ENCODE measurements at regions not wholly inside any gene's neighbourhood (a gene's known extent, or its start where the extent isn't known, plus 50 kb on each side); places are given as distances from the start of the nearest gene placed in this dataset.
A peak's percentile ranks its signal among the peaks of the same experiment; 100 is the strongest.
"Not testable (repeated sequence)": the region's sequence is repeated elsewhere in the genome, so short reads cannot be mapped to it uniquely, and the experiment has no call there.

DNA sequence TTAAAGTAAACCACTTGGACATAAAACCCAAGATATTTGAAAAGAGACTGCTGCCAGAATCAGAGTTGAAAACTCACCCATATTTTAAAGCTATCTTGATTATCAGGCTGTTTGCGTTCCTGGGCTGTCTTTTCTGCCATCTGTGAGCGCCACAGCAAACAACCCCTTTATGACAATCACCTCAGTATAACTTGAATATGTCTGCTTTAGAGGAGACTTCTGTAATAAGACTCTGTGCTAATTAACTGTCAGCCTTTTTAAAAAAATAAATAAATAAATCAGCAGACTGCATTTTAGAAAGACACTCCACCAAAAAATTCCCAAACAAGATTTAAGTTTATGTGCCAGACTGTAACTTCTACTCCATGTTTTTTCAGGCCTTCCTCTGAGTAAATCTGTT, 375.7 kb upstream of the CCNH start:
- Mint-ChIP-seq H3K4me3 (no peak overlapping the region), H3K4me1 (ENCODE audit: low read depth) (no peaks in the 10 kb centered on the region), H3K36me3 (ENCODE audit: low read depth) (no peaks in the 10 kb centered on the region), H3K9me3 (no peaks in the 10 kb centered on the region), H3K27me3 (ENCODE audit: low read depth) (peaks cover 2% of the 10 kb centered on the region), H3K27ac (no peak overlapping the region)
- no peak for DNase-seq (ENCODE audit: low spot score)

DNA sequence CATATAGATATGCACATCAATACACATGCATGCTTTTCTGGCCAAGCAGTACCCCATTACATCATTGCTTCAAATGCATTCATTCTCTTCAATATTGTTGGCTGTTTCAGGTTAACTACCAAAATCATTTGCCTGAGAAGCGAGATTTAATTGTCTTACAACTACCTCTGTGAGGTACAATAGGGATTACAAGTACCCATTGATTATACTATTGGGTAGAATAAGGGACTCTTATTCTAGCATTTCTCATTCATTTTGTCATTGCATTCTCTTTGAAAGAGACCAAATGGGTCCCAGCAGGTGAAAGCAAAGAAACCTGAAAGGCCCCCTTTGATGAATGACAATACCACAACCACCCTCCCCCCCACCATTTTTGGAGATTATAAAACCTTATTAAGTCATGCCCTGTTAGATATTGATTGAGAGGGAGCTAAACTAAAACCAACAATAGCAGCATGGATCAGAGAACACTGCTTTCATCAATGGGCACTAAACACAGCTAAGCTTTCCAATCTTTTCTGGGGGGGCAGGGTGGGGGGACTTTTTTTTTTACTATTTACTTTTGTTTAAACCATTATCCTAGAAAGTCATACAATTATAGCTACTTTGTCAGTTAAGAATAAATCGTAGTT, 375.0 kb upstream of the CCNH start:
- H3K27me3 Mint-ChIP-seq (ENCODE audit: low read depth): peaks cover 5% of the 10 kb centered on the region
- no peaks in the 10 kb centered on the region for H3K9me3 Mint-ChIP-seq

DNA sequence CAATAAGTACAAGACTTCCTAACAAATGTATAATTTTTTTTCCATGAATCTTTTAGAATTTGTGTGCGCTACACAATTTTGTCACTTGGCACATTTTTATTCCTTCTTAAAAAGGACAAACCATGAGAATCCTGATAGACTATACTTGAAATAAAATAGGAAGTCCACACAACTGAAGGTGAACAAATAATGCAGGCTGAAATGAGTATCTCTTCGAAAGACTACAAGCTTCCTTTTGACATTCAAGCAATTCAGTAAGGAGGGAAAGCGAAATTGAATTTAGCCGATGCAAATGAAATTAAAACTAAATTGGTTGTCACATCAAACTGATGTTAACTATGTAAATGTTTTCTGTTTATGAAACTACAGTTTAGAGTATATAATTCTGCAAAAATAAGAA, 374.4 kb upstream of the CCNH start:
- Mint-ChIP-seq H3K36me3 (ENCODE audit: low read depth) (no peaks in the 10 kb centered on the region), H3K27ac (no peak overlapping the region), H3K4me3 (no peak overlapping the region), H3K27me3 (ENCODE audit: low read depth) (peaks cover 7% of the 10 kb centered on the region), H3K4me1 (ENCODE audit: low read depth) (no peaks in the 10 kb centered on the region), H3K9me3 (no peaks in the 10 kb centered on the region)
- no peak for DNase-seq (ENCODE audit: low spot score)

More for the DNA sequence above, 375.0 kb upstream of the CCNH start:
- Mint-ChIP-seq H3K4me3 (no peak overlapping the region), H3K4me1 (ENCODE audit: low read depth) (no peaks in the 10 kb centered on the region), H3K36me3 (ENCODE audit: low read depth) (no peaks in the 10 kb centered on the region), H3K27ac (no peak overlapping the region)
- no peak for DNase-seq (ENCODE audit: low spot score)

DNA sequence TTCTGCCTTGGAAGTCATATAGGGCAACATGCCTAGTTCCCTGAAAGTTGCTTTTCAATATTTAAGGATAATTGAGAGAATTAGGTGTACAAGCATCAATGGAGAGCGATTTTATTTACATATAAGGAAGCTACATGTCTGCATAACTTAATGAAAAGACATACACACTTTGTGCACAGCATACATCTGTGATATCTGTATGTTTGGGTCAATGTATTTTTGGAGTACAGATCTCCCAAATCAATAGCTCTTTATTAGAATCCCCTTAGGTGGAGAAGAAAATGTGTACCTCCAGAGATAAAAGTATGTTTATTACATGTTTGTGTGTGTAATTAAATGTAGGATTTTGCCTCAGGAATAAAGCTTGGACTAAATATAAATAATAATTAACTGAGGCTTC, 373.7 kb upstream of the CCNH start:
- Mint-ChIP-seq H3K4me1 (ENCODE audit: low read depth) (no peaks in the 10 kb centered on the region), H3K9me3 (no peaks in the 10 kb centered on the region), H3K4me3 (no peak overlapping the region), H3K27ac (no peak overlapping the region), H3K36me3 (ENCODE audit: low read depth) (no peaks in the 10 kb centered on the region), H3K27me3 (ENCODE audit: low read depth) (peaks cover 10% of the 10 kb centered on the region)
- DNase-seq (ENCODE audit: low spot score): no peak

DNA sequence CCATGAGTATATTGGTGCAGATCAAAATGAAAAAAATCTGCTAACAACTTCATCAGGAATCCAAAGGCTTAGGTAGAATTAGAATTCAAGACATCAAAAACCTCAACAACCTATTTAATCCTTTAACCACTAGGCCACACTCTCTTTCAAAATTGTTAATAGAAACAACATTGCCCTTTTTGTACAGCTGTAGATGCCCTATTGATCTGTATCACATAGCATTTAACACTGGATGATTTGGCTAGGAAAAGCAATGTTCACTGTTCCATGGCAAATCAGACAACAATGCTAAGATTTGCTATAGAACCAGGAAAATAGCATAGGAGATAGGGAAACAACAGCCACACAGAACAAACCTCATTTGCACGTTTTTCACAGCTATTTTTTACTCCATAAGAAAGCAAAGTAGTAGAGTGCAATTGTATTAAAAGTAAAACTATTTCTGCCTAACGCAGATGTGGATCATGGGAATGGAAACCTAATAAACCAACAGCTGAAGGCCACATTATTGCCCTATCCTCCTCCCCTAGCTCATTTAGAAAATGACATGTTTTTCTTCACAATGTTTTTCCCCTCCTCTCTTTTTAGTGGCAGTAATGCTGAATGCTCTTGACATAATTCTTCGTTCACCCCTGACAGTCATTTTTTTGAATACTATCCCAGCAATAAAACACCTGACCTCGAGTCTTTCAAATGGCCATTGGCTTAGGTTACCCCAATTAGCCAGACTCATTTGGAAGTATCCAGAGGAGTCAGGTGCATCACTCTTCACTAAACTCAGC, 373.0 kb upstream of the CCNH start:
- Mint-ChIP-seq H3K27ac (no peak overlapping the region), H3K4me1 (ENCODE audit: low read depth) (no peaks in the 10 kb centered on the region), H3K36me3 (ENCODE audit: low read depth) (no peaks in the 10 kb centered on the region), H3K4me3 (no peak overlapping the region), H3K9me3 (no peaks in the 10 kb centered on the region), H3K27me3 (ENCODE audit: low read depth) (peaks cover 12% of the 10 kb centered on the region)
- no peak for DNase-seq (ENCODE audit: low spot score)

DNA sequence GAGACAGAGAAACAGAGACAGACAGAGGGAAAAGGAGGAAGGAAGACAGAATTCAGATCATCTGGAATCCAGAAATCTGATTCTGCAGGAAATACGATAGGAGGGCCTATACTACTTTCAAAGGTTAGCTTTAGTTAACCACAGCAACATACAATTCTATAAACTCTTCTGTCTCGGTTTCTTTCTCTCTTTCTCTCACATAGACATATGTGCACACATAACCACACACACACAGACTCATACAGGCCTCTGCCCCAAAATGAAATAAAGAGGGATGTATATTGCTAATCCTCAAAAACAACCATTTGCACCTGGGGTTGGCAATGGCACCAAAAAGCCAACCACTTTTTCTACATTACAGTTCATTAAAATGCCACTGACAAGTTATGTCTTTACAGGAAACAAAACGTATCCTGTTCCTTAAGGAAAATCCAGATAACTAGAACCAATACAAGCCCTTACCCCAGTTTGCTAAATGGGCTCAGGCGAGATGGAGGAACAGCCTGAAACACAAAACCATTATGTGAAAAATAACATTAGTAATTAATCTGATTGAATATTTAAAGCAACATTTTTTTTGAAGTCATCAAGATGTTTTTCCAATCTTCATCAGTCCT, 372.3 kb upstream of the CCNH start:
- Mint-ChIP-seq H3K9me3 (no peaks in the 10 kb centered on the region), H3K4me1 (ENCODE audit: low read depth) (no peaks in the 10 kb centered on the region), H3K27me3 (ENCODE audit: low read depth) (peaks cover 15% of the 10 kb centered on the region), H3K36me3 (ENCODE audit: low read depth) (no peaks in the 10 kb centered on the region), H3K4me3 (no peak overlapping the region), H3K27ac (no peak overlapping the region)
- DNase-seq (ENCODE audit: low spot score): no peak

DNA sequence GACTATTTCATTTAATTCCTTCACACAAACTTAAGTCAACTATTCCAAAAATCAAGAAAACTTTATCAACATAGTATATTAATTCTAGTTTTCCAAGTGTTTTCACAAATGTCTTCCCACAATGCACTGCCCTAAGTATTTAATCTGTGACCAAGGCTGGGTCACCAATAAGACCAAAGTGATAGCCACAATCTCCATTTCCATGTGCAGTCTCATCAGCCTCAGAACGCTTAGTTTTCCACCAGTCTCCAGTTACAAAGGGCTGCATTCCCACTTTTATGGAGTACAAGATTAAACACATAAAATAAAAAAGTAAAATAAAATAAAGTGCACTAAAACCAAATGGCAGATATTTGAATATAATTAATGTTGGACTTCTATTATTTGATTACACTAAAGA, 371.6 kb upstream of the CCNH start:
- no peak for DNase-seq (ENCODE audit: low spot score)
- Mint-ChIP-seq H3K4me1 (ENCODE audit: low read depth) (no peaks in the 10 kb centered on the region), H3K27me3 (ENCODE audit: low read depth) (peaks cover 15% of the 10 kb centered on the region), H3K4me3 (no peak overlapping the region), H3K36me3 (ENCODE audit: low read depth) (no peaks in the 10 kb centered on the region), H3K9me3 (no peaks in the 10 kb centered on the region), H3K27ac (no peak overlapping the region)

DNA sequence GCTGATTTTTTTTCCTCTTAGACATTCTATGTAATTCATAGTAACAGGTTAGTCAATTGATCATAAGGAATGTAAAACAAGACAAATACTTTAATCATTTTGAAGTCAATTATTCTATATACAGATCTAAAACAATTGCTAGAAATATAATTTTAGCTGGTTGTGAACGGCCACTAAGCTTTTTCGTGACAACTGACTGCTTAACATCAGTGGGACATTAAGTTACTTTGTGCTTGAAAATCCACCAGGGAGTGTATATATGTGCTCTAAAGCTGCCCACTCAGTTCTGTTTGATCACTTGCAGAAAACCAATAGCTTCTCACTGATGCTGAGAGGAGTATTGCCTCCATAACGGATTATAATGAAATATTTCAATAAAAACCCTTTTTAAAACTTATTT, 370.2 kb upstream of the CCNH start:
- DNase-seq (ENCODE audit: low spot score): no peak
- no peaks in the 10 kb centered on the region for H3K4me1 Mint-ChIP-seq (ENCODE audit: low read depth)
- H3K9me3 Mint-ChIP-seq: no peaks in the 10 kb centered on the region

DNA sequence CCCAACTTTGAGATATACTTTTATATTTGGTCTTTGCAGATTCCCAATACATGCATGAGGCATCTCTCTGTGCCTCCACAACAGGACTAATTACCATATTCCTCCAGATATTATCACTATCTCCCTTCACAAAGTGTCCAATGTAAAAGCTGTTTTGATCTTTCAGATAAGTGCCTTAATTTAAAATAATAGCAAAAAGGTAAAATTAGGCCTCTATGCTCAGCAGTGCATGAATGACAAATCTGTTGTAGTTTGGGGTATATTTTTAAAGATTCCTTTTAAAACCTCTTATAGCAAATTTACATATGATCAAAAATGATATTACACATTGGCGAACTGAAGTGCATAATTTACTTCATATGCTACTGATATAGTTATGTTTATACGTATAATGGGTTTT, 369.2 kb upstream of the CCNH start:
- no peak for DNase-seq (ENCODE audit: low spot score)
- Mint-ChIP-seq H3K27ac (no peak overlapping the region), H3K9me3 (no peaks in the 10 kb centered on the region), H3K27me3 (ENCODE audit: low read depth) (peaks cover 15% of the 10 kb centered on the region), H3K4me1 (ENCODE audit: low read depth) (no peaks in the 10 kb centered on the region), H3K4me3 (no peak overlapping the region), H3K36me3 (ENCODE audit: low read depth) (no peaks in the 10 kb centered on the region)

More for the DNA sequence above, 370.2 kb upstream of the CCNH start:
- no peaks in the 10 kb centered on the region for H3K36me3 Mint-ChIP-seq (ENCODE audit: low read depth)
- H3K27ac Mint-ChIP-seq: no peak overlapping the region
- H3K27me3 Mint-ChIP-seq (ENCODE audit: low read depth): peaks cover 15% of the 10 kb centered on the region
- no peak overlapping the region for H3K4me3 Mint-ChIP-seq

DNA sequence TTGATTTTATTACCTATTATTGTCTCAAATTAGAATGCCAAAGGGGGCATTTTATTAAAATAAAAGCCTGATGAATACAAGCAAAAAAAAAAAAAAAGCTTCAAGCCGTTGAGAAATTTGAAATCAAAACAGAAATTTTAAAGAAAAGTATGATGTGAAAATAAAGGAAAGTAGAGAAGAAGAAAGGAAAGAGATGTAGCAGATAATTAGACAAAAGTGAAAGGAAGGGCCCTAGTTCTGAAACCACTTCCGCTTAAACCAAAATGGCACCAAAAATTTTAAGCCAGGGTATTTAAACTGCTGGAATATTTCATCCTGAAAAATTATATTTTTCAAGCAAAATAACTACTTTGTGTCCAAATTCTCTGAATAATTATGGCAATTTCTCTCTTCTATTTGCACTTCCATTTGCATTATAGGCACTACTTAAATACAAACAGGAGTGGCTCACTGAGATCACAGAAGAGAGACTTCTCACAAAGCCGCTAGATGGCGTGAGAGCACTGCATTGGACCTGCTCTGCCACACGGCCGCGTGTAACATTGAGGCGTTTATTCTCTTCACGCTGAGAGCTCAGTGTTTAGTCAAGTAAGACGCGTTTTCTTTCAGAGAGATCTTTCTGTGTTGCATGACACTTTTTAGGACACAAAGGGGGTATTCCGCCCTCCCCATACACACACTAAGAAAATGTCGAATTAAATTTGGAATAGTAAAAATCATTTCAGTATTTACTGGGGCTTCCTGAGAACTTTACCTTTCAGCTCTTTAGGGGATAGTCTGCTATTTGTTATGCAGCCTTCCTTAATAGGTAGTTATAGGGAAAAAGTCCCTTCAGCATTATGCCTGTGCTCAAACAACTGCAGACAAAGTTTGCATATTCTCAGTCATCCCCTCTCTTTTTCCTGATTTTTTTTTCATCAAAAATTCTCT, 368.4 kb upstream of the CCNH start:
- no peaks in the 10 kb centered on the region for H3K9me3 Mint-ChIP-seq

DNA sequence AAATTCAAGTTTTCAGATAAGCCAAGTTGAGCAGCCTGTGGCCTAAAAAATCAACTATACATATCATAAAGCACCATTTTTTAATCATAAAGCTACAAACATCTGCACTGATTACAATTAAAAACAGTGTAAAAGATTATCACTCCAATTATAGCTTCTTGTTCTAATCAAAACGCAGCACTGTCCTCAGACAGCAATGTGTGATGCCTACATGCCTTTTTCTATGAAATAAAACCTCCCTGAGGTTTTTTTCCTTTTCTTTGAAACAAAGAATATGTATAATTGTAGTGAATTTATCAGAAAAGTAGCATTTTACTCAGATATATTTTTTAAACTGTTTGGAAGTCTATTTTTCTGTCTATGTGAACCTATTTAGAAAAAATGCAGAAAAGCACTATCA, 366.1 kb upstream of the CCNH start:
- H3K9me3 Mint-ChIP-seq: no peaks in the 10 kb centered on the region
- H3K4me3 Mint-ChIP-seq: no peak overlapping the region
- H3K27me3 Mint-ChIP-seq (ENCODE audit: low read depth): peaks cover 13% of the 10 kb centered on the region
- DNase-seq (ENCODE audit: low spot score): no peak
- H3K27ac Mint-ChIP-seq: no peak overlapping the region
- no peaks in the 10 kb centered on the region for H3K4me1 Mint-ChIP-seq (ENCODE audit: low read depth)
- no peaks in the 10 kb centered on the region for H3K36me3 Mint-ChIP-seq (ENCODE audit: low read depth)

More for the DNA sequence above, 368.4 kb upstream of the CCNH start:
- Mint-ChIP-seq H3K36me3 (ENCODE audit: low read depth) (no peaks in the 10 kb centered on the region), H3K27ac (no peak overlapping the region), H3K27me3 (ENCODE audit: low read depth) (peaks cover 15% of the 10 kb centered on the region), H3K4me1 (ENCODE audit: low read depth) (no peaks in the 10 kb centered on the region), H3K4me3 (no peak overlapping the region)
- peak; percentile 58 for DNase-seq (ENCODE audit: low spot score)

DNA sequence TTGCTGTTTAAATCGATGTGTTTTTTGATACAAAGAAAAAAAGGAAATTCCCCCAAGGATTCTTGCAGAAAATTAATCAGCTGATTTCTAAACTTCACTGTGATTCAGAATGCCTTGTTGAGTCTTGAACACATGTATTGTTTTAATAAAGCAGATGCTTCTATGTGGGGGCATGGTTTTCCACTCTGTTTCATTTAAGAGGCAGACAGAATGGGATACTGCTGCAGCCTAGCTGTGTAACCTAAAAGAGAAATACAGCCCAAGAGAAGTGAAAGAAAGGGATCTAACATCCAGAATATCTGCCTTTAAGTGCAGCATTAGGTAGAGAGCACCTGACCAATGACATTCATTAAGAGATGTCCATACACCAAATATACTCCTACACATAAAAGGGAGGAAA, 365.1 kb upstream of the CCNH start:
- Mint-ChIP-seq H3K36me3 (ENCODE audit: low read depth) (no peaks in the 10 kb centered on the region), H3K9me3 (no peaks in the 10 kb centered on the region), H3K27me3 (ENCODE audit: low read depth) (peaks cover 12% of the 10 kb centered on the region), H3K4me3 (no peak overlapping the region), H3K27ac (no peak overlapping the region), H3K4me1 (ENCODE audit: low read depth) (no peaks in the 10 kb centered on the region)
- DNase-seq (ENCODE audit: low spot score): no peak

DNA sequence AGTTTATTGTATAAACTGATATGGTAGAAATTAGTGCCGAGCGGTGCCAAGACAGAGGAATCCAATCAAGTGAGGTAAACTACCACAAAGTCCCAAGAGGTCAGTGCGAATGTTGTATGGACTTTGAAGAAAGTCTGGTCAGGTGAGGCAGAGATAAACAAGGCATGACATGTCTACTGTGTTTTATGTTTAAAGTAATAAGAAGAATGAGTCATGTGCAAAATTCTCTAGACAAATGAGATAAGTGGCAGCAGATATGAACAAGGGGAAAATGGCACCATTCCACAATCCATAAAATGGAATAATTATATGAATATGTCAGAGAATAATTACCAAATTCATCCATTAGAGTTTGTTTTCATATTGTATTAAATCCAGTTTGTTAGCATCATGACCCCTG, 364.1 kb upstream of the CCNH start:
- Mint-ChIP-seq H3K27ac (no peak overlapping the region), H3K36me3 (ENCODE audit: low read depth) (no peaks in the 10 kb centered on the region), H3K4me3 (no peak overlapping the region), H3K4me1 (ENCODE audit: low read depth) (no peaks in the 10 kb centered on the region), H3K27me3 (ENCODE audit: low read depth) (peaks cover 8% of the 10 kb centered on the region), H3K9me3 (no peaks in the 10 kb centered on the region)
- DNase-seq (ENCODE audit: low spot score): no peak

DNA sequence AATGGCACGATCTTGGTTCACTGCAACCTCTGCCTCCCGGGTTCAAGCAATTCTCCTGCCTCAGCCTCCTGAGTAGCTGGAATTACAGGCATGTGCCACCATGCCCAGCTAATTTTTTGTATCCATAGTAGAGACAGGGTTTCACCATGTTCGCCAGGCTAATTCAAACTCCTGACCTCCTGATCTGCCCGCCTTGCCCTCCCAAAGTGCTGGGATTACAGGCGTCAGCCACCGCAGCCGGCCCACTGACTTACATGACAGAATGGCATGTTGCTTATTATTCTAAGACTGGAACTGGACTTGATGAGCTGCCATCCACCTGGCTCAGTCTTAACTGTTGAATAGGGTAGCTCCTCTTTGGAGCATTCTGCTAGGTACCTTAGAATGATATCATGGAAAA, 363.6 kb upstream of the CCNH start:
- not testable (repeated sequence) for H3K27me3 Mint-ChIP-seq (ENCODE audit: low read depth); H3K9me3 Mint-ChIP-seq; H3K4me1 Mint-ChIP-seq (ENCODE audit: low read depth); H3K27ac Mint-ChIP-seq; DNase-seq (ENCODE audit: low spot score); H3K4me3 Mint-ChIP-seq; H3K36me3 Mint-ChIP-seq (ENCODE audit: low read depth)

All from T-helper 2 cell treated with Interferon-gamma antibody and Interleukin-4, amounts not matched to agents 5 μg/mL and 100 μg/mL, for 36 hours (primary cell).